SH-SY5Y (cell line): ENCODE measurements at regions not wholly inside any gene's neighbourhood (a gene's known extent, or its start where the extent isn't known, plus 50 kb on each side); places are given as distances from the start of the nearest gene placed in this dataset.

Experiments
- GATA2 ChIP-seq: IDR thresholded peaks from 2 replicates; pipeline ENCODE4 v1.6.1; 2011; ENCODE audit warnings: mild to moderate bottlenecking, low read depth, low read length
- GATA3 ChIP-seq: IDR thresholded peaks from 2 replicates; pipeline ENCODE4 v1.6.1; 2011; ENCODE audit warnings: low read depth, mild to moderate bottlenecking, low read length, moderate library complexity

DNA sequence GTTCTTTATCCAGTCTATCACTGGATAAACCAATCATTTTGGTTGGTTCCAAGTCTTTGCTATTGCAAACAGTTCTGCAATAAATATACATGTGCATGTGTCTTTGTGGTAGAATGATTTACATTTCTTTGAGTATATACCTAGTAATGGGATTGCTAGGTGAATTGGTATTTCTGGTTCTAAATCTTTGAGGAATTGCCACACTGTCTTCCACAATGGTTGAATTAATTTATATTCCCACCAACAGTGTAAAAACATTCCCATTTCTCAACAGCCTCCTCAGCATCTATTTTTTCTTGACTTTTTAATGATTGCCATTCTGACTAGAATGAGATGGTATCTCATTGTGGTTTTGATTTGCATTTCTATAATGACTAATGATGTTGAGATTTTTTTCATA, 791.7 kb upstream of the AGA start:
- TF ChIP-seq GATA3 = no peak
- no peak for TF ChIP-seq GATA2
